ENCODE measurements at regions not wholly inside any gene's neighbourhood (a gene's known extent, or its start where the extent isn't known, plus 50 kb on each side); places are given as distances from the start of the nearest gene placed in this dataset.

DNA sequence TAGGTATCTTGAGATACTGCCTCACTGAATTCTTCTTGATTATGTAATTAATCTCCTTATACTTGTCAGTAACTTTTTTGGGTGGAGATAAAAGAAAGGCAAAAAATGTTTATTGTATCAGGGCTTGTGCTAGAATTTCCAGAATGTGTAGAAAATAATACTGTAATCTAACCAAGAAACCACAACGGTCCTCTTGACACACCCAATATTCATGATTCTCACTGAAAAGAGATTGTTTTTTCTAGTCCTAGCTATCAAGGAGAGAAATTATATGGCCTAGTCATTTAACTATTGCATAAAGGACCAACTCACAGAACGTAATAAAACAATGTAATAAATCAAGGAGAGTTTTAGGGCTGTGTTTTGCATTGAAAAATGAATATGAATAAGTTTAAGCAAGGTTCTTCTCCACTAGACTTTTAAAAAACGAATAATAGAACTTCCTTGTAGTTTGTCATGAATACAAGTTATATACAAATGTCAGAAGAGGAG lies 80.0 kb upstream of the STEAP4 start:
- no peaks in the 10 kb centered on the region for H3K36me3 ChIP-seq (replicated peaks in 1 of 2; ENCODE audit: control insufficient read depth in 1 of 2, insufficient read depth in 2 of 2, low read length in 2 of 2)
- intact Hi-C loops (cut with micrococcal nuclease) = no loop called here
- H3K9me3 Mint-ChIP-seq = peaks cover 9 to 33% (median 15%) of the 10 kb centered on the region in 7 donors
- peaks cover 10 to 11% of the 10 kb centered on the region in 2 donors for H3K9me3 ChIP-seq (replicated peaks in 1 of 2; ENCODE audit: control insufficient read depth in 1 of 2, insufficient read depth in 1 of 2, low read length in 2 of 2)
- DNase-seq = no peak
- H3K36me3 Mint-ChIP-seq = no peaks in the 10 kb centered on the region
- H4K20me1 ChIP-seq (ENCODE audit: insufficient read depth, low read length) = no peaks in the 10 kb centered on the region
- peaks cover 18 to 22% of the 10 kb centered on the region in 2 donors for H3K4me1 ChIP-seq (ENCODE audit: control insufficient read depth in 1 of 2, insufficient read depth in 2 of 2, low read length in 2 of 2)
- H3K27ac ChIP-seq (ENCODE audit: low read depth in 1 of 2, low read length in 2 of 2) = no peak overlapping the region
- peaks cover 25% of the 10 kb centered on the region for H3K4me1 Mint-ChIP-seq
- no peak overlapping the region for H3K27ac Mint-ChIP-seq
- H3K27me3 Mint-ChIP-seq (ENCODE audit: low read depth in 3 of 3) = no peaks in the 10 kb centered on the region
- no peak overlapping the region for H3K9ac ChIP-seq (ENCODE audit: insufficient read depth, low read length, poor library complexity, severe bottlenecking)
- no peaks in the 10 kb centered on the region for H3K27me3 ChIP-seq (ENCODE audit: control insufficient read depth in 2 of 2, insufficient read depth in 2 of 2, low read length in 2 of 2)
- TF ChIP-seq, protein P1, sequence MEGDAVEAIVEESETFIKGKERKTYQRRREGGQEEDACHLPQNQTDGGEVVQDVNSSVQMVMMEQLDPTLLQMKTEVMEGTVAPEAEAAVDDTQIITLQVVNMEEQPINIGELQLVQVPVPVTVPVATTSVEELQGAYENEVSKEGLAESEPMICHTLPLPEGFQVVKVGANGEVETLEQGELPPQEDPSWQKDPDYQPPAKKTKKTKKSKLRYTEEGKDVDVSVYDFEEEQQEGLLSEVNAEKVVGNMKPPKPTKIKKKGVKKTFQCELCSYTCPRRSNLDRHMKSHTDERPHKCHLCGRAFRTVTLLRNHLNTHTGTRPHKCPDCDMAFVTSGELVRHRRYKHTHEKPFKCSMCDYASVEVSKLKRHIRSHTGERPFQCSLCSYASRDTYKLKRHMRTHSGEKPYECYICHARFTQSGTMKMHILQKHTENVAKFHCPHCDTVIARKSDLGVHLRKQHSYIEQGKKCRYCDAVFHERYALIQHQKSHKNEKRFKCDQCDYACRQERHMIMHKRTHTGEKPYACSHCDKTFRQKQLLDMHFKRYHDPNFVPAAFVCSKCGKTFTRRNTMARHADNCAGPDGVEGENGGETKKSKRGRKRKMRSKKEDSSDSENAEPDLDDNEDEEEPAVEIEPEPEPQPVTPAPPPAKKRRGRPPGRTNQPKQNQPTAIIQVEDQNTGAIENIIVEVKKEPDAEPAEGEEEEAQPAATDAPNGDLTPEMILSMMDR (IDR thresholded peaks at IDR 0.05) = no peak
- WGBS (ENCODE audit: insufficient coverage) = no CpG with 5 or more reads among the region's 3 CpGs
- no peak overlapping the region for H3K4me3 ChIP-seq (replicated peaks in 1 of 3; ENCODE audit: low read depth in 2 of 3, low read length in 3 of 3)
- H3K4me3 Mint-ChIP-seq = no peak overlapping the region
- H2AFZ ChIP-seq (ENCODE audit: insufficient read depth, low read depth, low read length, poor library complexity, severe bottlenecking) = no peak overlapping the region
- H3K4me2 ChIP-seq (replicated peaks; ENCODE audit: extremely low read depth, low read length, poor library complexity, severe bottlenecking) = no peak overlapping the region
- no peaks in the 10 kb centered on the region for H3K79me2 ChIP-seq (ENCODE audit: insufficient read depth, low read length)

DNA sequence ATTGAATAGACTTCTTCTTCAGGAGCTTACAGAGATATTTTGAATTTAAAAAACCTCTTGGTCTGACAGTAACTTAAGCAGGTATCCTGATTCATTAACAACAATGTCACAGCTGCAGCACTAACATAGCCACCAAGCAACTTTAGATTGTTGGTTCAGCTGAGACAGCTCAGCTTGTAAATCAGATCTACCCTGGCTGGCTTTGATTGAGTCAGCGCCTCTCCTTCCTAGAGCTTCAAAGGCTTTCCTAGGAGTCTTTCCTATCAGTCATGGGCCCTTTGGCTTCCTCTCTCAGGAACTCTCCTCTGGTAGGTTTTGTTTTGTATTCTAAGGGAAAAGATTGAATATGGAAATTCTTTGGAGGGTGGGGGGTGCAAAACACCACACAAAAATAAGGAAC lies 70.7 kb upstream of the STEAP4 start:
- peaks cover 0 to 1% (median 0%) of the 10 kb centered on the region in 3 donors for H3K27me3 Mint-ChIP-seq (ENCODE audit: low read depth in 3 of 3)
- DNase-seq = no peak
- peak overlapping the region; percentile 1 for H2AFZ ChIP-seq (ENCODE audit: insufficient read depth, low read depth, low read length, poor library complexity, severe bottlenecking)
- no peaks in the 10 kb centered on the region for H3K27me3 ChIP-seq (ENCODE audit: control insufficient read depth in 2 of 2, insufficient read depth in 2 of 2, low read length in 2 of 2)
- H3K4me1 Mint-ChIP-seq = peaks cover 2% of the 10 kb centered on the region
- WGBS (ENCODE audit: insufficient coverage) = no CpG with 5 or more reads among the region's 1 CpG
- no peak overlapping the region for H3K9ac ChIP-seq (ENCODE audit: insufficient read depth, low read length, poor library complexity, severe bottlenecking)
- H3K4me3 ChIP-seq (replicated peaks in 1 of 3; ENCODE audit: low read depth in 2 of 3, low read length in 3 of 3) = no peak overlapping the region
- intact Hi-C loops (cut with micrococcal nuclease) = no loop called here
- no peaks in the 10 kb centered on the region for H3K9me3 ChIP-seq (replicated peaks in 1 of 2; ENCODE audit: control insufficient read depth in 1 of 2, insufficient read depth in 1 of 2, low read length in 2 of 2)
- H3K36me3 ChIP-seq (replicated peaks in 1 of 2; ENCODE audit: control insufficient read depth in 1 of 2, insufficient read depth in 2 of 2, low read length in 2 of 2) = no peaks in the 10 kb centered on the region
- TF ChIP-seq, protein P1 (IDR thresholded peaks at IDR 0.05) = no peak
- H3K4me1 ChIP-seq (ENCODE audit: control insufficient read depth in 1 of 2, insufficient read depth in 2 of 2, low read length in 2 of 2) = no peaks in the 10 kb centered on the region
- no peaks in the 10 kb centered on the region for H3K79me2 ChIP-seq (ENCODE audit: insufficient read depth, low read length)
- peaks cover 0 to 3% of the 10 kb centered on the region in 2 donors for H3K36me3 Mint-ChIP-seq
- peaks cover 4 to 14% (median 10%) of the 10 kb centered on the region in 7 donors for H3K9me3 Mint-ChIP-seq
- no peak overlapping the region for H3K4me2 ChIP-seq (replicated peaks; ENCODE audit: extremely low read depth, low read length, poor library complexity, severe bottlenecking)
- no peak overlapping the region for H3K4me3 Mint-ChIP-seq
- no peaks in the 10 kb centered on the region for H4K20me1 ChIP-seq (ENCODE audit: insufficient read depth, low read length)
- no peak overlapping the region for H3K27ac Mint-ChIP-seq
- H3K27ac ChIP-seq (ENCODE audit: low read depth in 1 of 2, low read length in 2 of 2) = no peak overlapping the region
